K562 (cell line): ENCODE measurements at regions not wholly inside any gene's neighbourhood (a gene's known extent, or its start where the extent isn't known, plus 50 kb on each side); places are given as distances from the start of the nearest gene placed in this dataset.

Experiments
- ATAC-seq: fragments of 200-7000 bp; cut with Tn5 transposase; 3 replicates; pipeline ENCODE4 v1.9.1; 2020; ENCODE audit warnings: moderate library complexity
- BruUV-seq: library from RNA; stranded (reverse); fragments of 400-500 nt; replicated peaks from 2 replicates; lab custom pipeline; 2021; lab: Mats Ljungman, UMichigan
- CTCF ChIA-PET: fragments of 300-600 bp; formaldehyde crosslinking; extraction: SDS; loops from one replicate; lab custom pipeline; 2021; ENCODE audit warnings: low intra/inter-chr PET ratio; lab: Yijun Ruan, JAX
- POLR2A ChIA-PET: fragments of 300-600, 350-650 bp; sonication (Branson Sonifier 250); formaldehyde crosslinking; extraction: SDS; loops from one replicate; lab custom pipeline; 2021; ENCODE audit warnings: antibody characterized with exemption, inconsistent platforms; lab: Yijun Ruan, JAX
- DNase-seq, 4 experiments: peaks; one replicate each; pipeline versions ENCODE4 v3.0.0 to v3.0.0-alpha.2; 2011 to 2018; ENCODE audit warnings: low spot score in 3 of 4, mixed read lengths in 3 of 4; ENCODE audit errors: extremely low read depth in 1 of 4
- FAIRE-seq: peaks from 2 replicates; lab custom pipeline; 2011; peaks lifted over from hg19 to GRCh38; lab: Jason Lieb, UNC
- H2AFZ ChIP-seq: 2 replicates; pipeline ENCODE4 v1.6.0; 2011; ENCODE audit warnings: low read depth, low read length, control low read depth, inconsistent platforms
- H3K27ac ChIP-seq: fragments of 200-600 bp; 3 replicates; pipeline ENCODE4 v1.8.0; 2011; ENCODE audit warnings: low read depth, mild to moderate bottlenecking, control low read depth, inconsistent platforms, low read length, moderate library complexity, mixed read lengths; ENCODE audit errors: extremely low read depth
- H3K27me3 ChIP-seq, 2 experiments: fragments of 300-600 bp in 1 of 2; 2 replicates in 1 of 2; 3 replicates in 1 of 2; pipeline versions ENCODE4 v1.6.0 to v1.8.0; 2011; ENCODE audit warnings: inconsistent platforms in 2 of 2, low read length in 2 of 2, mild to moderate bottlenecking in 1 of 2, mixed read lengths in 1 of 2, moderate library complexity in 1 of 2; ENCODE audit not compliant: control insufficient read depth in 2 of 2, insufficient read depth in 2 of 2
- H3K36me3 ChIP-seq: fragments of 300-600 bp; 3 replicates; pipeline ENCODE4 v1.8.0; 2011; ENCODE audit warnings: mild to moderate bottlenecking, low read length, inconsistent platforms; ENCODE audit not compliant: control insufficient read depth, insufficient read depth
- H3K4me1 ChIP-seq, 2 experiments: fragments of 200-600 bp in 1 of 2; replicated peaks in 1 of 2; 2 replicates in 1 of 2; 3 replicates in 1 of 2; pipeline versions ENCODE4 v1.5.1 to v1.8.0; 2011; ENCODE audit warnings: inconsistent platforms in 2 of 2, low read length in 2 of 2, mild to moderate bottlenecking in 1 of 2, mixed read lengths in 1 of 2, moderate library complexity in 1 of 2; ENCODE audit not compliant: control insufficient read depth in 2 of 2, insufficient read depth in 2 of 2
- H3K4me2 ChIP-seq: 2 replicates; pipeline ENCODE4 v1.6.1; 2011; ENCODE audit warnings: low read length, control low read depth, inconsistent platforms, mixed read lengths; ENCODE audit not compliant: insufficient read depth
- H3K4me3 ChIP-seq: fragments of 200-600 bp; sonication (generic), shearing (Covaris generic); 2 replicates; pipeline ENCODE4 v1.5.1; 2016; ENCODE audit warnings: control low read depth, inconsistent platforms
- H3K79me2 ChIP-seq: fragments of 200-600 bp; 3 replicates; pipeline ENCODE4 v1.8.0; 2011; ENCODE audit warnings: low read length, inconsistent platforms; ENCODE audit not compliant: control insufficient read depth, insufficient read depth
- H3K9ac ChIP-seq, 2 experiments: 2 replicates each; pipeline versions ENCODE4 v1.6.0 to v1.6.1; 2011; ENCODE audit warnings: low read depth in 2 of 2, low read length in 2 of 2, control low read depth in 1 of 2, inconsistent platforms in 1 of 2, mild to moderate bottlenecking in 1 of 2, mixed read lengths in 1 of 2; ENCODE audit not compliant: insufficient read depth in 1 of 2
- H3K9me1 ChIP-seq: one replicate; pipeline ENCODE4 v1.6.0; 2011; ENCODE audit warnings: inconsistent platforms, mild to moderate bottlenecking, low read length, moderate library complexity; ENCODE audit not compliant: control insufficient read depth, insufficient read depth
- H3K9me3 ChIP-seq: replicated peaks from 2 replicates; pipeline ENCODE4 v1.5.1; 2011; ENCODE audit warnings: low read depth, low read length, inconsistent platforms; ENCODE audit not compliant: control insufficient read depth, insufficient read depth
- H4K20me1 ChIP-seq: replicated peaks from 2 replicates; pipeline ENCODE4 v1.6.1; 2011; ENCODE audit warnings: low read length, inconsistent platforms, mixed read lengths; ENCODE audit not compliant: control insufficient read depth, insufficient read depth
- HNRNPLL ChIP-seq: fragments of 200-400 bp; formaldehyde crosslinking; IDR thresholded peaks from 2 replicates; pipeline ENCODE4 v1.6.1; 2017; ENCODE audit warnings: low read length, low read depth, mild to moderate bottlenecking; ENCODE audit not compliant: poor library complexity, severe bottlenecking
- MAFF ChIP-seq: IDR thresholded peaks from 2 replicates; pipeline ENCODE4 v1.6.1; 2012; ENCODE audit warnings: low read length, improper control_type of control experiment
- MAFK ChIP-seq: IDR thresholded peaks from 2 replicates; pipeline ENCODE4 v1.6.1; 2011; ENCODE audit warnings: low read length, improper control_type of control experiment
- MYBL2 ChIP-seq, 2 experiments: fragments of 450-650 bp in 1 of 2; sonication (generic) in 1 of 2; formaldehyde crosslinking in 1 of 2; IDR thresholded peaks; 2 replicates each; pipeline versions ENCODE4 v1.6.1 to v1.8.1; 2017 to 2022; ENCODE audit warnings: borderline replicate concordance in 1 of 2, inconsistent platforms in 1 of 2, low read depth in 1 of 2, mild to moderate bottlenecking in 1 of 2, missing genetic modification reagents in 1 of 2, moderate library complexity in 1 of 2
- SMAD2 ChIP-seq: fragments of 150-350 bp; IDR thresholded peaks from 2 replicates; pipeline ENCODE4 v1.6.1; 2014; ENCODE audit warnings: low read depth, mild to moderate bottlenecking, low read length
- SNIP1 ChIP-seq: fragments of 450-650 bp; IDR thresholded peaks from 2 replicates; pipeline ENCODE4 v1.7.1; 2017; ENCODE audit warnings: low read depth, mild to moderate bottlenecking
- WGBS: fragments of 100-300 bp; shearing (Covaris generic); methylation state at CpG from one replicate; pipeline ENCODE4 v1.1.6; 2016; ENCODE audit warnings: low coverage, mixed read lengths; ENCODE audit not compliant: insufficient coverage; ENCODE audit errors: missing lambda C conversion rate; 5-methylcytosine and 5-hydroxymethylcytosine counted together
- in situ Hi-C: fragments of 300-500 bp; cut with MboI; formaldehyde crosslinking; loops from 4 replicates; pipeline ENCODE4 v1.15.0; 2018; ENCODE audit warnings: inconsistent platforms, mixed read lengths
- intact Hi-C: fragments of 100-400 bp; cut with micrococcal nuclease; formaldehyde crosslinking; loops from 2 replicates; pipeline ENCODE4 v1.14.2; 2022
- TF ChIP-seq, protein P1 (sequence below), 2 experiments: fragments of 450-650 bp in 1 of 2; IDR thresholded peaks; 2 replicates each; pipeline ENCODE4 v1.6.1; 2011 to 2017; ENCODE audit warnings: low read depth in 2 of 2, antibody characterized with exemption in 1 of 2, borderline replicate concordance in 1 of 2, low read length in 1 of 2, mild to moderate bottlenecking in 1 of 2, mixed read lengths in 1 of 2; ENCODE audit not compliant: control insufficient read depth in 1 of 2
- TF ChIP-seq, protein P2 (sequence below): fragments of 200-600 bp; sonication (generic); IDR thresholded peaks from one replicate; pipeline ENCODE4 v1.6.1; 2012; ENCODE audit warnings: mild to moderate bottlenecking, low read depth, low read length, inconsistent platforms

DNA sequence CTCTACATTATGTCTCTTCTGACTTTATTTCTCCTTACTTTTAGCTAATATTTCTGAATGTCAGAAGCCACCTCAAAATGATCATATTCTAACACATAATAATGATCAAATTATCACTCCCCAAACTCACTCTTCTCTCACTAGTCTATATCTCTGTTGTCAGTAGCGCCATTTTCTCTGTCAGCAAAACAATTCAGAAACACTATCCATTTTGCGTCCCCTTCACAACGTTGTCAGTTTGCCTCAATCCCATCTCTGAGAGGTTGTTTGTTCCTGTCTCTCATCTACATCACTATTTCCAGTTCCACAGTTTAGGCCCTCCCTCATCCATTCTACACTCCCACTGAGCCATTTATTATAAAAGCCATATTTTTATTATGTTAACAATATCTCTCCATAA, 1376.3 kb upstream of the ACVR2A start:
- Histone ChIP-seq H3K27me3 (no peaks in the 10 kb centered on the region), H3K9me1 (no peaks in the 10 kb centered on the region), H3K36me3 (no peaks in the 10 kb centered on the region), H3K9ac (no peak overlapping the region), H3K4me2 (no peak overlapping the region), H4K20me1 (no peaks in the 10 kb centered on the region), H2AFZ (no peak overlapping the region), H3K4me1 (no peaks in the 10 kb centered on the region), H3K27ac (no peak overlapping the region), H3K79me2 (no peaks in the 10 kb centered on the region), H3K9me3 (no peaks in the 10 kb centered on the region; the same call in 1 of the 2 replicates), H3K4me3 (no peak overlapping the region)
- no TSS peak for BruUV-seq
- FAIRE-seq = no peak
- no peak for DNase-seq
- intact Hi-C loops = no loop called here
- ChIA-PET CTCF (no interaction called here), POLR2A (no interaction called here)
- ATAC-seq = no peak
- in situ Hi-C loops = no loop called here
- WGBS = 0% methylated on average over 3 of the region's 3 CpGs
- TF ChIP-seq SMAD2 = no peak
- TF ChIP-seq HNRNPLL = no peak
- TF ChIP-seq SNIP1 = no peak
- no peak for TF ChIP-seq MAFF
- TF ChIP-seq MYBL2 (IDR thresholded peaks at IDR 0.05; ENCODE audit: low read depth) = no peak
- no peak for TF ChIP-seq MYBL2 (CRISPR knock-in tag; IDR thresholded peaks at IDR 0.05; ENCODE audit: borderline replicate concordance)
- TF ChIP-seq, protein P1, sequence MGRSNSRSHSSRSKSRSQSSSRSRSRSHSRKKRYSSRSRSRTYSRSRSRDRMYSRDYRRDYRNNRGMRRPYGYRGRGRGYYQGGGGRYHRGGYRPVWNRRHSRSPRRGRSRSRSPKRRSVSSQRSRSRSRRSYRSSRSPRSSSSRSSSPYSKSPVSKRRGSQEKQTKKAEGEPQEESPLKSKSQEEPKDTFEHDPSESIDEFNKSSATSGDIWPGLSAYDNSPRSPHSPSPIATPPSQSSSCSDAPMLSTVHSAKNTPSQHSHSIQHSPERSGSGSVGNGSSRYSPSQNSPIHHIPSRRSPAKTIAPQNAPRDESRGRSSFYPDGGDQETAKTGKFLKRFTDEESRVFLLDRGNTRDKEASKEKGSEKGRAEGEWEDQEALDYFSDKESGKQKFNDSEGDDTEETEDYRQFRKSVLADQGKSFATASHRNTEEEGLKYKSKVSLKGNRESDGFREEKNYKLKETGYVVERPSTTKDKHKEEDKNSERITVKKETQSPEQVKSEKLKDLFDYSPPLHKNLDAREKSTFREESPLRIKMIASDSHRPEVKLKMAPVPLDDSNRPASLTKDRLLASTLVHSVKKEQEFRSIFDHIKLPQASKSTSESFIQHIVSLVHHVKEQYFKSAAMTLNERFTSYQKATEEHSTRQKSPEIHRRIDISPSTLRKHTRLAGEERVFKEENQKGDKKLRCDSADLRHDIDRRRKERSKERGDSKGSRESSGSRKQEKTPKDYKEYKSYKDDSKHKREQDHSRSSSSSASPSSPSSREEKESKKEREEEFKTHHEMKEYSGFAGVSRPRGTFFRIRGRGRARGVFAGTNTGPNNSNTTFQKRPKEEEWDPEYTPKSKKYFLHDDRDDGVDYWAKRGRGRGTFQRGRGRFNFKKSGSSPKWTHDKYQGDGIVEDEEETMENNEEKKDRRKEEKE (IDR thresholded peaks at IDR 0.05; ENCODE audit: borderline replicate concordance in 1 of 2, control insufficient read depth in 1 of 2, low read depth in 2 of 2, low read length in 1 of 2) = no peak
- TF ChIP-seq MAFK = no peak
- TF ChIP-seq, protein P2, sequence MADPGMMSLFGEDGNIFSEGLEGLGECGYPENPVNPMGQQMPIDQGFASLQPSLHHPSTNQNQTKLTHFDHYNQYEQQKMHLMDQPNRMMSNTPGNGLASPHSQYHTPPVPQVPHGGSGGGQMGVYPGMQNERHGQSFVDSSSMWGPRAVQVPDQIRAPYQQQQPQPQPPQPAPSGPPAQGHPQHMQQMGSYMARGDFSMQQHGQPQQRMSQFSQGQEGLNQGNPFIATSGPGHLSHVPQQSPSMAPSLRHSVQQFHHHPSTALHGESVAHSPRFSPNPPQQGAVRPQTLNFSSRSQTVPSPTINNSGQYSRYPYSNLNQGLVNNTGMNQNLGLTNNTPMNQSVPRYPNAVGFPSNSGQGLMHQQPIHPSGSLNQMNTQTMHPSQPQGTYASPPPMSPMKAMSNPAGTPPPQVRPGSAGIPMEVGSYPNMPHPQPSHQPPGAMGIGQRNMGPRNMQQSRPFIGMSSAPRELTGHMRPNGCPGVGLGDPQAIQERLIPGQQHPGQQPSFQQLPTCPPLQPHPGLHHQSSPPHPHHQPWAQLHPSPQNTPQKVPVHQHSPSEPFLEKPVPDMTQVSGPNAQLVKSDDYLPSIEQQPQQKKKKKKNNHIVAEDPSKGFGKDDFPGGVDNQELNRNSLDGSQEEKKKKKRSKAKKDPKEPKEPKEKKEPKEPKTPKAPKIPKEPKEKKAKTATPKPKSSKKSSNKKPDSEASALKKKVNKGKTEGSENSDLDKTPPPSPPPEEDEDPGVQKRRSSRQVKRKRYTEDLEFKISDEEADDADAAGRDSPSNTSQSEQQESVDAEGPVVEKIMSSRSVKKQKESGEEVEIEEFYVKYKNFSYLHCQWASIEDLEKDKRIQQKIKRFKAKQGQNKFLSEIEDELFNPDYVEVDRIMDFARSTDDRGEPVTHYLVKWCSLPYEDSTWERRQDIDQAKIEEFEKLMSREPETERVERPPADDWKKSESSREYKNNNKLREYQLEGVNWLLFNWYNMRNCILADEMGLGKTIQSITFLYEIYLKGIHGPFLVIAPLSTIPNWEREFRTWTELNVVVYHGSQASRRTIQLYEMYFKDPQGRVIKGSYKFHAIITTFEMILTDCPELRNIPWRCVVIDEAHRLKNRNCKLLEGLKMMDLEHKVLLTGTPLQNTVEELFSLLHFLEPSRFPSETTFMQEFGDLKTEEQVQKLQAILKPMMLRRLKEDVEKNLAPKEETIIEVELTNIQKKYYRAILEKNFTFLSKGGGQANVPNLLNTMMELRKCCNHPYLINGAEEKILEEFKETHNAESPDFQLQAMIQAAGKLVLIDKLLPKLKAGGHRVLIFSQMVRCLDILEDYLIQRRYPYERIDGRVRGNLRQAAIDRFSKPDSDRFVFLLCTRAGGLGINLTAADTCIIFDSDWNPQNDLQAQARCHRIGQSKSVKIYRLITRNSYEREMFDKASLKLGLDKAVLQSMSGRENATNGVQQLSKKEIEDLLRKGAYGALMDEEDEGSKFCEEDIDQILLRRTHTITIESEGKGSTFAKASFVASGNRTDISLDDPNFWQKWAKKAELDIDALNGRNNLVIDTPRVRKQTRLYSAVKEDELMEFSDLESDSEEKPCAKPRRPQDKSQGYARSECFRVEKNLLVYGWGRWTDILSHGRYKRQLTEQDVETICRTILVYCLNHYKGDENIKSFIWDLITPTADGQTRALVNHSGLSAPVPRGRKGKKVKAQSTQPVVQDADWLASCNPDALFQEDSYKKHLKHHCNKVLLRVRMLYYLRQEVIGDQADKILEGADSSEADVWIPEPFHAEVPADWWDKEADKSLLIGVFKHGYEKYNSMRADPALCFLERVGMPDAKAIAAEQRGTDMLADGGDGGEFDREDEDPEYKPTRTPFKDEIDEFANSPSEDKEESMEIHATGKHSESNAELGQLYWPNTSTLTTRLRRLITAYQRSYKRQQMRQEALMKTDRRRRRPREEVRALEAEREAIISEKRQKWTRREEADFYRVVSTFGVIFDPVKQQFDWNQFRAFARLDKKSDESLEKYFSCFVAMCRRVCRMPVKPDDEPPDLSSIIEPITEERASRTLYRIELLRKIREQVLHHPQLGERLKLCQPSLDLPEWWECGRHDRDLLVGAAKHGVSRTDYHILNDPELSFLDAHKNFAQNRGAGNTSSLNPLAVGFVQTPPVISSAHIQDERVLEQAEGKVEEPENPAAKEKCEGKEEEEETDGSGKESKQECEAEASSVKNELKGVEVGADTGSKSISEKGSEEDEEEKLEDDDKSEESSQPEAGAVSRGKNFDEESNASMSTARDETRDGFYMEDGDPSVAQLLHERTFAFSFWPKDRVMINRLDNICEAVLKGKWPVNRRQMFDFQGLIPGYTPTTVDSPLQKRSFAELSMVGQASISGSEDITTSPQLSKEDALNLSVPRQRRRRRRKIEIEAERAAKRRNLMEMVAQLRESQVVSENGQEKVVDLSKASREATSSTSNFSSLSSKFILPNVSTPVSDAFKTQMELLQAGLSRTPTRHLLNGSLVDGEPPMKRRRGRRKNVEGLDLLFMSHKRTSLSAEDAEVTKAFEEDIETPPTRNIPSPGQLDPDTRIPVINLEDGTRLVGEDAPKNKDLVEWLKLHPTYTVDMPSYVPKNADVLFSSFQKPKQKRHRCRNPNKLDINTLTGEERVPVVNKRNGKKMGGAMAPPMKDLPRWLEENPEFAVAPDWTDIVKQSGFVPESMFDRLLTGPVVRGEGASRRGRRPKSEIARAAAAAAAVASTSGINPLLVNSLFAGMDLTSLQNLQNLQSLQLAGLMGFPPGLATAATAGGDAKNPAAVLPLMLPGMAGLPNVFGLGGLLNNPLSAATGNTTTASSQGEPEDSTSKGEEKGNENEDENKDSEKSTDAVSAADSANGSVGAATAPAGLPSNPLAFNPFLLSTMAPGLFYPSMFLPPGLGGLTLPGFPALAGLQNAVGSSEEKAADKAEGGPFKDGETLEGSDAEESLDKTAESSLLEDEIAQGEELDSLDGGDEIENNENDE = no peak
